CD14-positive monocyte (primary cell): ENCODE measurements at regions not wholly inside any gene's neighbourhood (a gene's known extent, or its start where the extent isn't known, plus 50 kb on each side); places are given as distances from the start of the nearest gene placed in this dataset.
A peak's percentile ranks its signal among the peaks of the same experiment; 100 is the strongest.

Experiments used
- DNase-seq, 3 donors: peaks; one replicate each; pipeline ENCODE4 v3.0.0-alpha.2; 2011 to 2022
- H2AFZ ChIP-seq: 2 replicates; pipeline ENCODE4 v1.6.0; 2012; ENCODE audit warnings: mild to moderate bottlenecking, low read depth, low read length, inconsistent platforms; ENCODE audit not compliant: insufficient read depth, poor library complexity, severe bottlenecking
- H3K27ac ChIP-seq, 2 donors: 1 replicate in 1 of 2; 2 replicates in 1 of 2; pipeline ENCODE4 v1.5.1; 2012 to 2013; ENCODE audit warnings: low read length in 2 of 2, control low read depth in 1 of 2, inconsistent platforms in 1 of 2, low read depth in 1 of 2, mild to moderate bottlenecking in 1 of 2
- H3K27me3 ChIP-seq, 2 donors: one replicate each; pipeline versions ENCODE4 v1.6.0 to v1.6.1; 2011 to 2013; ENCODE audit warnings: low read length in 2 of 2; ENCODE audit not compliant: control insufficient read depth in 2 of 2, insufficient read depth in 2 of 2
- H3K36me3 ChIP-seq, 2 donors: replicated peaks in 1 of 2; 1 replicate in 1 of 2; 2 replicates in 1 of 2; pipeline versions ENCODE4 v1.5.1 to v1.6.1; 2012 to 2013; ENCODE audit warnings: low read length in 2 of 2, control low read depth in 1 of 2, inconsistent platforms in 1 of 2, mild to moderate bottlenecking in 1 of 2; ENCODE audit not compliant: insufficient read depth in 2 of 2, control insufficient read depth in 1 of 2
- H3K4me1 ChIP-seq, 2 donors: 1 replicate in 1 of 2; 2 replicates in 1 of 2; pipeline versions ENCODE4 v1.5.1 to v1.6.1; 2012 to 2013; ENCODE audit warnings: low read length in 2 of 2, control low read depth in 1 of 2, inconsistent platforms in 1 of 2, mild to moderate bottlenecking in 1 of 2, moderate library complexity in 1 of 2; ENCODE audit not compliant: insufficient read depth in 2 of 2, control insufficient read depth in 1 of 2
- H3K4me2 ChIP-seq: replicated peaks from 2 replicates; pipeline ENCODE3; 2012; ENCODE audit warnings: low read length, moderate library complexity, mild to moderate bottlenecking; ENCODE audit not compliant: poor library complexity, severe bottlenecking; ENCODE audit errors: extremely low read depth
- H3K4me3 ChIP-seq, 3 experiments: fragments of 200-600 bp in 1 of 3; sonication (generic) in 1 of 3; replicated peaks in 1 of 3; 1 replicate in 2 of 3; 2 replicates in 1 of 3; pipeline ENCODE4 v1.5.1; 2011 to 2013; ENCODE audit warnings: low read length in 3 of 3, mild to moderate bottlenecking in 3 of 3, control low read depth in 2 of 3, low read depth in 2 of 3, inconsistent platforms in 1 of 3, moderate library complexity in 1 of 3
- H3K79me2 ChIP-seq: 2 replicates; pipeline ENCODE4 v1.6.0; 2012; ENCODE audit warnings: mild to moderate bottlenecking, control low read depth, inconsistent platforms, low read length, moderate library complexity; ENCODE audit not compliant: insufficient read depth
- H3K9ac ChIP-seq: 2 replicates; pipeline ENCODE4 v1.6.0; 2017; ENCODE audit warnings: low read length, mild to moderate bottlenecking; ENCODE audit not compliant: insufficient read depth, poor library complexity, severe bottlenecking
- H3K9me3 ChIP-seq, 2 donors: replicated peaks in 1 of 2; 1 replicate in 1 of 2; 2 replicates in 1 of 2; pipeline versions ENCODE4 v1.5.1 to v1.6.1; 2012 to 2013; ENCODE audit warnings: low read length in 2 of 2, control low read depth in 1 of 2; ENCODE audit not compliant: control insufficient read depth in 1 of 2, insufficient read depth in 1 of 2
- H4K20me1 ChIP-seq: 2 replicates; pipeline ENCODE4 v1.6.0; 2012; ENCODE audit warnings: mild to moderate bottlenecking, low read length, control low read depth, moderate library complexity; ENCODE audit not compliant: insufficient read depth
- H3K27ac Mint-ChIP-seq, 7 donors: one replicate each; pipeline ENCODE4 v1.8.0; 2020; ENCODE audit warnings: mild to moderate bottlenecking in 7 of 7, mixed read lengths in 7 of 7, moderate library complexity in 6 of 7, inconsistent platforms in 2 of 7
- H3K27me3 Mint-ChIP-seq, 3 donors: one replicate each; pipeline ENCODE4 v1.8.0; 2021 to 2022; ENCODE audit warnings: low read depth in 3 of 3, mild to moderate bottlenecking in 3 of 3, mixed read lengths in 3 of 3, moderate library complexity in 3 of 3, inconsistent platforms in 1 of 3
- H3K36me3 Mint-ChIP-seq, 2 donors: one replicate each; pipeline ENCODE4 v1.8.0; 2020; ENCODE audit warnings: mixed read lengths in 2 of 2, inconsistent platforms in 1 of 2, mild to moderate bottlenecking in 1 of 2
- H3K4me1 Mint-ChIP-seq: one replicate; pipeline ENCODE4 v1.8.0; 2020; ENCODE audit warnings: mild to moderate bottlenecking, mixed read lengths
- H3K4me3 Mint-ChIP-seq, 2 donors: one replicate each; pipeline ENCODE4 v1.8.0; 2020; ENCODE audit warnings: mild to moderate bottlenecking in 2 of 2, mixed read lengths in 2 of 2, moderate library complexity in 1 of 2
- H3K9me3 Mint-ChIP-seq, 7 donors: one replicate each; pipeline ENCODE4 v1.8.0; 2020 to 2022; ENCODE audit warnings: mixed read lengths in 7 of 7, mild to moderate bottlenecking in 6 of 7, moderate library complexity in 6 of 7, inconsistent platforms in 2 of 7
- CTCF ChIP-seq: fragments of 200-600 bp; IDR thresholded peaks from one replicate; pipeline ENCODE4 v1.8.0; 2022; ENCODE audit warnings: antibody characterized with exemption, mild to moderate bottlenecking
- WGBS: methylation state at CpG from one replicate; pipeline ENCODE4 v1.1.5; 2013; ENCODE audit warnings: missing lambda C conversion rate; ENCODE audit not compliant: insufficient coverage; 5-methylcytosine and 5-hydroxymethylcytosine counted together
- intact Hi-C, 2 donors: fragments of 100-400 bp; cut with micrococcal nuclease; formaldehyde crosslinking; loops; one replicate each; pipeline versions ENCODE4 v1.15.0 to v1.15.1; 2023

GRCh38 chr12:127381681-127382080, 885.3 kb upstream of the TMEM132C start:
- WGBS, result 56% methylated on average over 3 of the region's 6 CpGs
- Histone ChIP-seq H3K4me3 (no peak overlapping the region), H3K4me1 (no peaks in the 10 kb centered on the region), H4K20me1 (no peaks in the 10 kb centered on the region), H2AFZ (no peak overlapping the region), H3K9me3 (no peaks in the 10 kb centered on the region), H3K9ac (no peak overlapping the region), H3K36me3 (no peaks in the 10 kb centered on the region), H3K4me2 (no peak overlapping the region), H3K27ac (no peak overlapping the region), H3K79me2 (no peaks in the 10 kb centered on the region), H3K27me3 (no peaks in the 10 kb centered on the region)
- TF ChIP-seq CTCF, result no peak
- intact Hi-C loops, result no loop called here
- peaks cover 0 to 1% (median 0%) of the 10 kb centered on the region in 7 donors for H3K9me3 Mint-ChIP-seq
- no peaks in the 10 kb centered on the region for H3K36me3 Mint-ChIP-seq
- H3K27me3 Mint-ChIP-seq, result peaks cover 5 to 8% (median 5%) of the 10 kb centered on the region in 3 donors
- DNase-seq, result no peak
- H3K4me3 Mint-ChIP-seq, result no peak overlapping the region
- H3K27ac Mint-ChIP-seq, result no peak overlapping the region
- no peaks in the 10 kb centered on the region for H3K4me1 Mint-ChIP-seq

- no peaks in the 10 kb centered on the region for H3K9me3 ChIP-seq
- WGBS, result no CpG with 5 or more reads among the region's 8 CpGs
- intact Hi-C loops, result no loop called here
- Mint-ChIP-seq H3K27ac (peak overlapping the region in 1 of 7 donors; percentile 71), H3K27me3 (peaks cover 3 to 10% (median 8%) of the 10 kb centered on the region in 3 donors), H3K4me1 (no peaks in the 10 kb centered on the region), H3K4me3 (no peak overlapping the region), H3K36me3 (no peaks in the 10 kb centered on the region), H3K9me3 (peaks cover 0 to 3% (median 0%) of the 10 kb centered on the region in 7 donors)
- H3K4me1 ChIP-seq, result no peaks in the 10 kb centered on the region
- H4K20me1 ChIP-seq, result no peaks in the 10 kb centered on the region
- H3K4me3 ChIP-seq, result no peak overlapping the region
- H3K36me3 ChIP-seq, result no peaks in the 10 kb centered on the region
- no peak overlapping the region for H3K4me2 ChIP-seq
- H3K27me3 ChIP-seq, result no peaks in the 10 kb centered on the region
- no peak for DNase-seq
- H3K79me2 ChIP-seq, result no peaks in the 10 kb centered on the region
- no peak overlapping the region for H3K9ac ChIP-seq
- TF ChIP-seq CTCF, result no peak
- H2AFZ ChIP-seq, result no peak overlapping the region
- H3K27ac ChIP-seq, result no peak overlapping the region
Measured at GRCh38 chr12:127383281-127383680, 883.7 kb upstream of the TMEM132C start.
